Naive B cell (primary cell): ENCODE measurements at regions not wholly inside any gene's neighbourhood (a gene's known extent, or its start where the extent isn't known, plus 50 kb on each side); places are given as distances from the start of the nearest gene placed in this dataset.

Source experiments
- ATAC-seq, 2 donors: fragments of 150-1000 bp; cut with Tn5 transposase; 2 replicates each; pipeline ENCODE4 v1.10.0; 2021; ENCODE audit warnings: low read depth in 2 of 2, mild to moderate bottlenecking in 2 of 2, moderate library complexity in 2 of 2
- DNase-seq: peaks from one replicate; pipeline ENCODE4 v3.0.0; 2022
- H3K27ac Mint-ChIP-seq, 6 donors: one replicate each; pipeline ENCODE4 v1.8.0; 2020 to 2022; ENCODE audit warnings: mild to moderate bottlenecking in 6 of 6, mixed read lengths in 6 of 6, moderate library complexity in 5 of 6, inconsistent platforms in 2 of 6
- H3K27me3 Mint-ChIP-seq, 3 donors: one replicate each; pipeline ENCODE4 v1.8.0; 2021 to 2022; ENCODE audit warnings: mixed read lengths in 3 of 3, mild to moderate bottlenecking in 1 of 3
- H3K36me3 Mint-ChIP-seq, 2 donors: one replicate each; pipeline ENCODE4 v1.8.0; 2020 to 2022; ENCODE audit warnings: mixed read lengths in 2 of 2, inconsistent platforms in 1 of 2, mild to moderate bottlenecking in 1 of 2
- H3K4me1 Mint-ChIP-seq, 3 donors: one replicate each; pipeline ENCODE4 v1.8.0; 2020 to 2022; ENCODE audit warnings: mixed read lengths in 3 of 3, inconsistent platforms in 1 of 3, mild to moderate bottlenecking in 1 of 3, moderate library complexity in 1 of 3
- H3K4me3 Mint-ChIP-seq, 8 donors: one replicate each; pipeline ENCODE4 v1.8.0; 2020 to 2022; ENCODE audit warnings: mild to moderate bottlenecking in 8 of 8, mixed read lengths in 8 of 8, moderate library complexity in 8 of 8, inconsistent platforms in 2 of 8
- H3K9me3 Mint-ChIP-seq, 7 donors: one replicate each; pipeline ENCODE4 v1.8.0; 2020 to 2022; ENCODE audit warnings: mixed read lengths in 7 of 7, mild to moderate bottlenecking in 5 of 7, inconsistent platforms in 2 of 7, moderate library complexity in 1 of 7

GRCh38 chr15:77810130-77810571, 177.4 kb upstream of the LINGO1 start:
- no peaks in the 10 kb centered on the region for H3K4me1 Mint-ChIP-seq
- no peak overlapping the region for H3K27ac Mint-ChIP-seq
- DNase-seq: no peak
- H3K4me3 Mint-ChIP-seq: no peak overlapping the region
- no peaks in the 10 kb centered on the region for H3K9me3 Mint-ChIP-seq
- peaks cover 8 to 25% (median 15%) of the 10 kb centered on the region in 3 donors for H3K27me3 Mint-ChIP-seq
- ATAC-seq: no peak
- H3K36me3 Mint-ChIP-seq: no peaks in the 10 kb centered on the region

GRCh38 chr15:77808581-77809177, 176.0 kb upstream of the LINGO1 start:
- ATAC-seq (no peak), DNase-seq (no peak)
- H3K27ac Mint-ChIP-seq: peak overlapping the region in 1 of 6 donors; percentile 21
- no peaks in the 10 kb centered on the region for H3K9me3 Mint-ChIP-seq
- H3K4me3 Mint-ChIP-seq: no peak overlapping the region
- no peaks in the 10 kb centered on the region for H3K36me3 Mint-ChIP-seq
- peaks cover 3 to 27% (median 15%) of the 10 kb centered on the region in 3 donors for H3K27me3 Mint-ChIP-seq
- H3K4me1 Mint-ChIP-seq: no peaks in the 10 kb centered on the region

DNA sequence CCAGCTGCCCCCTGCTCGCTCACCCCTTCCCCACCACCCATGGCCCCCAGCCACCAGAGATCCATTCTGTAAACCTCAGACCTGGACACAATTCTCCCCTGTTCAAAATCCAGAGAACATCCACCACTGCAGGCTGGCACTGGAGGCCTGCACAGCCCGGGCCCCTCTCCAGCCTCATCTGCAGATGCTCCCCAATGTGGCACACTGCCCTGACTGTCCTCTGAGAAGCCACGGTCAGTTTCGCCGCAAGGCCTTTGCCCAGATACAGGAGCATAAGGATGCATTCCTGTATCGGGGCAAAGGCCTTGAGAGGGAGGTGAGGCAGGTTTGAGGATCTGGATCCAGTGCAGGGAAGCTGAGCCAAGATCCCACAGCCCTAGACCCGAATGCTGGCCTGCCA, 175.4 kb upstream of the LINGO1 start:
- H3K27me3 Mint-ChIP-seq: peaks cover under 1 to 29% (median 12%) of the 10 kb centered on the region in 3 donors
- DNase-seq: no peak

GRCh38 chr15:77807611-77808010, 174.9 kb upstream of the LINGO1 start:
- DNase-seq: no peak
- Mint-ChIP-seq H3K27me3 (peaks cover 0 to 27% (median 9%) of the 10 kb centered on the region in 3 donors), H3K36me3 (no peaks in the 10 kb centered on the region), H3K9me3 (no peaks in the 10 kb centered on the region), H3K27ac (no peak overlapping the region), H3K4me3 (no peak overlapping the region), H3K4me1 (no peaks in the 10 kb centered on the region)
- ATAC-seq: no peak

More for the DNA sequence above, 175.4 kb upstream of the LINGO1 start:
- H3K36me3 Mint-ChIP-seq: no peaks in the 10 kb centered on the region
- no peak overlapping the region for H3K27ac Mint-ChIP-seq
- H3K9me3 Mint-ChIP-seq: no peaks in the 10 kb centered on the region
- H3K4me3 Mint-ChIP-seq: no peak overlapping the region
- no peak for ATAC-seq
- H3K4me1 Mint-ChIP-seq: no peaks in the 10 kb centered on the region

DNA sequence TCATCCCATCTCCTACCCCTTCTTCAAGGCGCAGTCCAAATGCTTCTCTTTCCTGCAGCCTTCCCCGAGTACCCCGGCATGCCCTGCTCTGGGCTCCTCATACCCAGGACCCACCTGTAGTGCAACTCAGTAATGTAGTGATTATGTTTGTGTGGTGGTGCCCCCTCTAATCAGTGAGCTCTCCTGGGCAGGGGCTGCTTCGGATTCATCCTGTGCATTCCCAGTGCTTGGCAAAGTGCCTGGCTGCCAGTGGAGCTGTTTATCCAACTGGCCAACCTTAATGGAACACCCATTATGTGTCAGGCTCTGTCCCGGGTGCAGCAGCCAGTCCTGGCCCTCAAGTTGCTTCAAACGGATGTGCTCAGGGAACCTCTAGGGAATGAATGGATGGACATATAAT, 174.4 kb upstream of the LINGO1 start:
- Mint-ChIP-seq H3K36me3 (no peaks in the 10 kb centered on the region), H3K27me3 (peaks cover 0 to 22% (median 9%) of the 10 kb centered on the region in 3 donors), H3K9me3 (no peaks in the 10 kb centered on the region), H3K4me3 (no peak overlapping the region), H3K4me1 (no peaks in the 10 kb centered on the region), H3K27ac (peak overlapping the region in 1 of 6 donors; percentile 7)
- DNase-seq: no peak
- no peak for ATAC-seq

GRCh38 chr15:77804210-77804609, 171.5 kb upstream of the LINGO1 start:
- Mint-ChIP-seq H3K36me3 (no peaks in the 10 kb centered on the region), H3K27me3 (peaks cover 5 to 35% (median 18%) of the 10 kb centered on the region in 3 donors), H3K9me3 (peaks cover 0 to 2% (median 0%) of the 10 kb centered on the region in 7 donors), H3K4me3 (peak overlapping the region in 1 of 8 donors; percentile 44), H3K4me1 (no peaks in the 10 kb centered on the region), H3K27ac (no peak overlapping the region)
- ATAC-seq: no peak
- DNase-seq: no peak

- H3K9me3 Mint-ChIP-seq: peaks cover 0 to 2% (median 0%) of the 10 kb centered on the region in 7 donors
- H3K27me3 Mint-ChIP-seq: peaks cover 5 to 35% (median 18%) of the 10 kb centered on the region in 3 donors
- H3K36me3 Mint-ChIP-seq: no peaks in the 10 kb centered on the region
- no peak for ATAC-seq
- no peaks in the 10 kb centered on the region for H3K4me1 Mint-ChIP-seq
- no peak overlapping the region for H3K4me3 Mint-ChIP-seq
- no peak for DNase-seq
- H3K27ac Mint-ChIP-seq: no peak overlapping the region
Observed at GRCh38 chr15:77803487-77803886, 170.8 kb upstream of the LINGO1 start.

DNA sequence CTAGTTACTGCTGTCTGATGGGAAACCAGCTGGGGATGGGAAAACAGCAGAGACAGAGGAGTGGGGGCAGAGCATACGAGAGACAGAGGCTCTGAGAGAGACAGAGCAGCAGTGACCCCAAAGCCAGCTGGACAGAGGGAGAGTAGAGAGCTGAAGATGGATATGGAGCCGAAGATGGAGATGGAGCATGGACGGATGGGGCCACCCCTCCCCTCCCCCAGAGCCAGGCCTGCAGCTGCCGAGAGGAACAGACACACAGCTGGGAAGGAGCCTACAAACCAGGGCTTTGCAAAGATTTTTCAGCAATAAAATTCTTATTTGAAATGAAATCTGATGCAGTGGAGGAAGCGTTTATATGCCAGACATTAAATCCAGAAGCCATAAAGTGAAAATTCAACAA, 167.6 kb upstream of the LINGO1 start:
- no peak for ATAC-seq
- Mint-ChIP-seq H3K9me3 (peaks cover 0 to 2% (median 0%) of the 10 kb centered on the region in 7 donors), H3K27ac (no peak overlapping the region), H3K36me3 (no peaks in the 10 kb centered on the region), H3K4me3 (peak overlapping the region in 1 of 8 donors; percentile 18), H3K4me1 (no peaks in the 10 kb centered on the region), H3K27me3 (peaks cover 9 to 38% (median 23%) of the 10 kb centered on the region in 3 donors)
- DNase-seq: no peak

DNA sequence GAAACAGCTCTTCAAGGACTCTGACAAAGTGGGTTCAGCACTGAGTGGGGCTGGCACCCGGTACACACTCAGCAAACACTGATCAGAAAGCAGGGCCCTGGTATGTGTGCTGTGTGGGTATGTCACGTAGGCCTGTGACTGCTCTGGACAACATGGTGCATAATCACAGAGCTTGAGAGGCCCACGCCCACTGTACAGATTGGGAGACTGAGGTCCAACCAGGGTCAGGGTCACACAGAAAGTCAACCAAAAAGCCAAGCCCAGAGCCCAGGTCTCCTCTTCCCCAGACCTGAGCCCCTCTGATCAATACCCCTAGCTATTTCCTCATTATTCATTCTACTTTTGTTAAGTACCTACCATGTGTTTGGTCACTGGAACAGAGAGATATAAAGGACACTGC, 166.1 kb upstream of the LINGO1 start:
- H3K4me1 Mint-ChIP-seq: no peaks in the 10 kb centered on the region
- no peak overlapping the region for H3K27ac Mint-ChIP-seq
- no peak overlapping the region for H3K4me3 Mint-ChIP-seq
- peaks cover 0 to 2% (median 0%) of the 10 kb centered on the region in 7 donors for H3K9me3 Mint-ChIP-seq
- H3K27me3 Mint-ChIP-seq: peaks cover 10 to 39% (median 23%) of the 10 kb centered on the region in 3 donors
- ATAC-seq (no peak), DNase-seq (no peak)
- no peaks in the 10 kb centered on the region for H3K36me3 Mint-ChIP-seq

- no peaks in the 10 kb centered on the region for H3K36me3 Mint-ChIP-seq
- H3K9me3 Mint-ChIP-seq: peaks cover 0 to 2% (median 0%) of the 10 kb centered on the region in 7 donors
- H3K4me1 Mint-ChIP-seq: no peaks in the 10 kb centered on the region
- H3K27me3 Mint-ChIP-seq: peaks cover 13 to 40% (median 23%) of the 10 kb centered on the region in 3 donors
- ATAC-seq (no peak), DNase-seq (no peak)
- H3K4me3 Mint-ChIP-seq: no peak overlapping the region
- H3K27ac Mint-ChIP-seq: no peak overlapping the region
Observed at GRCh38 chr15:77798151-77798835, 165.6 kb upstream of the LINGO1 start.

DNA sequence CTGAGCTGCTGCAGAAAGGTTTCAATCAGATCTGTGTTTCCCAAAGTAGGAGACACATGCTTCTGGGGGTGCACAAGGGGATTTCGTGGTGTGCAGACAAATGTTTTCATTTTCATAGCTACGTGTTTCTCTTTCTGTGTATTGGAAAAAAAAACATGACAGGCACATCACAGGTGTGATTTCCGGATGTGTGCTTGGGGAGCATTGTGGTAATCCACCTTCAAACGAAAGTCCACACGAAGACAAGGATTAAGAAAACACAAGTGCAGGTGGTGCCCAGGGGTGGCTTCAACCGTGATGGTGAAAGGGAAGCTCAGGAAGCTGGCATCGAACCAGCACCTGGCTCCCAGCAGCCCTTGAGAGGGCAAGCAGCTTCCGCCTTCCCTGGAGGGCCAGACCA, 164.6 kb upstream of the LINGO1 start:
- Mint-ChIP-seq H3K36me3 (no peaks in the 10 kb centered on the region), H3K4me1 (no peaks in the 10 kb centered on the region), H3K27ac (no peak overlapping the region), H3K9me3 (peaks cover 0 to 2% (median 0%) of the 10 kb centered on the region in 7 donors), H3K27me3 (peaks cover 14 to 43% (median 29%) of the 10 kb centered on the region in 3 donors), H3K4me3 (no peak overlapping the region)
- no peak for ATAC-seq
- DNase-seq: no peak

- H3K36me3 Mint-ChIP-seq: no peaks in the 10 kb centered on the region
- peaks cover 14 to 43% (median 36%) of the 10 kb centered on the region in 3 donors for H3K27me3 Mint-ChIP-seq
- DNase-seq: no peak
- H3K4me1 Mint-ChIP-seq: no peaks in the 10 kb centered on the region
- H3K4me3 Mint-ChIP-seq: no peak overlapping the region
- ATAC-seq: no peak
- H3K9me3 Mint-ChIP-seq: peaks cover 0 to 2% (median 0%) of the 10 kb centered on the region in 7 donors
- no peak overlapping the region for H3K27ac Mint-ChIP-seq
Observed at GRCh38 chr15:77796046-77796729, 163.5 kb upstream of the LINGO1 start.

GRCh38 chr15:77795446-77795845, 162.7 kb upstream of the LINGO1 start:
- peaks cover 10 to 42% (median 36%) of the 10 kb centered on the region in 3 donors for H3K27me3 Mint-ChIP-seq
- H3K36me3 Mint-ChIP-seq: no peaks in the 10 kb centered on the region
- no peak for DNase-seq

More at GRCh38 chr15:77795446-77795845, 162.7 kb upstream of the LINGO1 start:
- H3K4me3 Mint-ChIP-seq: no peak overlapping the region
- peaks cover 0 to 1% (median 0%) of the 10 kb centered on the region in 7 donors for H3K9me3 Mint-ChIP-seq
- peaks cover 0 to under 1% (median 0%) of the 10 kb centered on the region in 3 donors for H3K4me1 Mint-ChIP-seq
- no peak for ATAC-seq
- no peak overlapping the region for H3K27ac Mint-ChIP-seq
